NCI-H345 treated with DMSO at 0.1 percent for 48 hours (cell line): ENCODE measurements at regions not wholly inside any gene's neighbourhood (a gene's known extent, or its start where the extent isn't known, plus 50 kb on each side); places are given as distances from the start of the nearest gene placed in this dataset.

ENCODE experiments used
- DNase-seq: peaks from one replicate; lab custom pipeline; 2025; ENCODE audit not compliant: unreplicated experiment; lab: John Stamatoyannopoulos, UW

DNA sequence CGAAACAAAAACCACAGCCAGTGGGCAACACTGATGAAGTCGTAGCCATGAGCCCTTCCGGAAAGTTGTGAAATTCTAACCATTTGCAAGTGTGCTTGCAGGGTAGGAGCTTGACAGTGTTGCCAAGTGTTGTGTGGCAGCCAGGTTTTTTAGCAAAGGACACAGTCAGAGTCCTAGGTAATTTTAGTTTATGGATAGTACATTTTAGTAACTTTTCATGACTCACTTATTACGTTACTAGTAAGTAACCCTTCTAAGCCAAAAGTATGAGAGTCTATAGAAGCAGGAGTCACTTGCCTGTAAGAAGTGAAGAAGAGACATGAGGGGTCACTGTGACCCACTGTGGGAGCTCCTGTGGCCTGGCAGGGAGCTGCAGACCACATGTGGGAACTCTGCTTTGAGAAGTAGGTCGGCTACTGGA, 54.8 kb upstream of the ADPGK start:
- DNase-seq, result no peak

DNA sequence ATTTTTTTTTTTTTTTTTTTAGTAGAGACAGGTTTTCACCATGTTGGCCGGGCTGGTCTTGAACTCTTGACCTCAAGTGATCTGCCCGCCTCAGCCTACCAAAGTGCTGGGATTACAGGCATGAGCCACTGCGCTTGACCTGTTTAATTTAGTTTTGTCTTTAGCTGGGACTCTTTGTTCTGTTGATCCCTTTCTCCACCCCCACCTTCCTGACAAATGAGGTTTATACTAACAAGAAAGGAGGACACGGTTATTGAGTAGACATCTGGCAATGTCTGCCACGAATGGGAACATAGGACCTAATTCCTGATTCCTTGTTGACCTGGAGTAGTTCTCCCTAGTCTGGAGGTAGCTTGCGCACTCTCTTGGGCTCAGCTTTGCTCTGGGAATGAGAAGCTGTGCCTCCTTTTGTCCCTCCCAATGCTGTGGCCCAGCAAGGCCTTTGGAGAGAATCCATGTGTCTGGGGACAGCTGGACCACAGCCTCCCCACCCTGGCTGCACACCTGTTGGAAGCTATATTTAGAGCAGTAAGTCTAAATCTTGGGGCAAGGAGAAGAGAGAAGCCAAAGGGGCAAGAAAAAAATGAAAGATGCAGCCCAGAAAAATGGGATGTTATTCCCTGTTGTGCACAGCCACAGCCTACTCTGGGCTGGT, 53.2 kb upstream of the ADPGK start:
- DNase-seq, result no peak

DNA sequence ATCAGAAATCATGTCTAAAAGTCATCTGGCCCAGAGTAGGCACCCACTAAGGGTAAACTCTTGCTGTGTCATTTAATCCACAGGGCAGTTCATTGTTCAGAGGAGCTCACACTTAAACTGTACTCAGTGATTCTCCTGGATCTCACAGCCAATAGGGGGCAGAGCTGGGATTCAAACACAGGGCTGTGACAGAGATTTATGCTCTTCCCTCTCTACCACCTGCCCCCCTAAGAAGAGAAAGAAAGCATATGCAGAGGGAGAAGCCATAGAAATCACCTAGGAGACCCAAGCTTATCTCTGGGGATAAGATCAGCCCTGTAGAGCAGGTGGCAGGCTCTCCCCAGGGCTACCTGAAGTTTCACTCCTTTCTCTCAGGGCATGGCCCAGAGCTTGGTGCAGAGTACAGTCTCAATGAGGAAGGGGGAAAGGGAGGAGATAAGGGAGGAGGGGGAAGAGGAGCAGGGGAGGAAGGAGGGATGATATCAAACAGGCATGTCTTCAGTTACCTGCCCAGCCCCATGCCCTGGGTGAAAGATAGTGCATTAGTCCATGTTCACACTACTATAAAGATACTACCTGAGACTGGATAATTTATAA, 51.8 kb upstream of the ADPGK start:
- no peak for DNase-seq

DNA sequence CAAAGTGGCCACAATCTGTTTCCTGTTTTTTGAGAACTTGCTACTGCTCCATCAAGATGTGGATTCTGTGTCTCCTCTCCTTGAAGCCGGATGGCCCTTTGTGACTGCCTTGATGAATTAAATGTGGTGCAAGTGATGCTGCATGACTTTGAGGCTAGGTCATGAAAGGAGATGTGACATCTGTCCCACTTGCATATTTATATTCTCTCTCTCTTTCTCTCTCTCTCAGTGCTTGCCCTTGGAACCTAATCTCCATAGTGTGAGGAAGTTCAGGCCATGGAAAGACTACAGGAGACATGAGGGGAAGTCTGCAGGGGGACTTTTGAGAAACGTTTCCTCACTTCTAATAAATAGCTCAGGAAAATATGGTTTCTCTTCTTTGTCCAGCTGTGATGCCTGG, 50.0 kb upstream of the ADPGK start:
- DNase-seq, result no peak
